ENCODE measurements at regions not wholly inside any gene's neighbourhood (a gene's known extent, or its start where the extent isn't known, plus 50 kb on each side); places are given as distances from the start of the nearest gene placed in this dataset.

GRCh38 chr9:24045150-24045549 lies 219.1 kb upstream of the ELAVL2 start:
- Histone ChIP-seq H2AFZ (ENCODE audit: control insufficient read depth, low read length) (no peak overlapping the region), H4K20me1 (ENCODE audit: control insufficient read depth, extremely low read depth, insufficient read depth, low read length) (no peaks in the 10 kb centered on the region), H3K79me2 (ENCODE audit: control insufficient read depth, insufficient read depth, low read length) (no peaks in the 10 kb centered on the region), H3K27ac (ENCODE audit: control insufficient read depth, insufficient read depth, low read length) (no peak overlapping the region), H3K9ac (ENCODE audit: control insufficient read depth, extremely low read depth, insufficient read depth, low read length) (no peak overlapping the region), H3K9me1 (ENCODE audit: control insufficient read depth, extremely low read depth, insufficient read depth, low read length) (no peaks in the 10 kb centered on the region), H3K27me3 (ENCODE audit: control insufficient read depth, extremely low read depth, insufficient read depth, low read length) (no peaks in the 10 kb centered on the region), H3K4me3 (ENCODE audit: control insufficient read depth in 2 of 3, extremely low read depth in 1 of 3, insufficient read depth in 2 of 3, low read depth in 1 of 3, low read length in 3 of 3) (no peak overlapping the region), H3K36me3 (ENCODE audit: control insufficient read depth in 2 of 2, extremely low read depth in 1 of 2, insufficient read depth in 2 of 2, low read length in 2 of 2) (no peaks in the 10 kb centered on the region), H3K4me2 (ENCODE audit: control insufficient read depth, extremely low read depth, insufficient read depth, low read depth, low read length) (no peak overlapping the region), H3K4me1 (ENCODE audit: control insufficient read depth, extremely low read depth, insufficient read depth, low read length) (no peaks in the 10 kb centered on the region), H3K9me3 (ENCODE audit: control insufficient read depth, low read depth, low read length) (no peaks in the 10 kb centered on the region)
- dilution Hi-C loops (cut with MboI; ENCODE audit: extremely low pct_ligation_motif_present, low sequenced_read_pairs), result no loop called here
- TF ChIP-seq, protein P1, sequence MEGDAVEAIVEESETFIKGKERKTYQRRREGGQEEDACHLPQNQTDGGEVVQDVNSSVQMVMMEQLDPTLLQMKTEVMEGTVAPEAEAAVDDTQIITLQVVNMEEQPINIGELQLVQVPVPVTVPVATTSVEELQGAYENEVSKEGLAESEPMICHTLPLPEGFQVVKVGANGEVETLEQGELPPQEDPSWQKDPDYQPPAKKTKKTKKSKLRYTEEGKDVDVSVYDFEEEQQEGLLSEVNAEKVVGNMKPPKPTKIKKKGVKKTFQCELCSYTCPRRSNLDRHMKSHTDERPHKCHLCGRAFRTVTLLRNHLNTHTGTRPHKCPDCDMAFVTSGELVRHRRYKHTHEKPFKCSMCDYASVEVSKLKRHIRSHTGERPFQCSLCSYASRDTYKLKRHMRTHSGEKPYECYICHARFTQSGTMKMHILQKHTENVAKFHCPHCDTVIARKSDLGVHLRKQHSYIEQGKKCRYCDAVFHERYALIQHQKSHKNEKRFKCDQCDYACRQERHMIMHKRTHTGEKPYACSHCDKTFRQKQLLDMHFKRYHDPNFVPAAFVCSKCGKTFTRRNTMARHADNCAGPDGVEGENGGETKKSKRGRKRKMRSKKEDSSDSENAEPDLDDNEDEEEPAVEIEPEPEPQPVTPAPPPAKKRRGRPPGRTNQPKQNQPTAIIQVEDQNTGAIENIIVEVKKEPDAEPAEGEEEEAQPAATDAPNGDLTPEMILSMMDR (optimal IDR thresholded peaks at IDR 0.05 in 1 of 3, IDR thresholded peaks at IDR 0.05 in 1 of 3, conservative IDR thresholded peaks at IDR 0.05 in 1 of 3; ENCODE audit: extremely low read depth in 1 of 3, insufficient read depth in 2 of 3, low read length in 3 of 3), result no peak
- no peak for TF ChIP-seq EZH2 (IDR thresholded peaks at IDR 0.05; ENCODE audit: low read length)
- DNase-seq (ENCODE audit: low read depth, low spot score) (no peak), FAIRE-seq (no peak)

DNA sequence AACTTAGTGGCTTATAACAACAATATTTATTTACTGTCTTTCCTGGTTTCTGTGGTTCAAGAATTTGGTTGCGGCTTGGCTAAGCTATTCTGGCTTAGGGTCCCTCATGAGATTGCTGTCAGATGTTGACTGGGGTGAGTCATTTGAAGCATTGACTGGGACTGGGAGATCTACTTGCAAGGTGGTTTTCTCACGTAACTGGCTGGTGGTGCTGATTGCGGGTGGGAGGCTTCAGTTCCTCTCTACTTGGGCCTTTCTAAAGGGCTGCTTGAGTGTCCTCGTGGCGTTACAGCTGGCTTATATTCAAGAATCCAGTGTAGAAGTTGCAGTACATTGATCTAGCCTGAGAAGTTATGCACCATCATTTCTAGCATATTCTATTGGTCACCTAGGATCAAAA lies 218.5 kb upstream of the ELAVL2 start:
- dilution Hi-C loops (cut with MboI; ENCODE audit: extremely low pct_ligation_motif_present, low sequenced_read_pairs), result no loop called here
- DNase-seq (ENCODE audit: low read depth, low spot score) (no peak), FAIRE-seq (no peak)
- no peak for TF ChIP-seq EZH2 (IDR thresholded peaks at IDR 0.05; ENCODE audit: low read length)
- TF ChIP-seq, protein P1 (optimal IDR thresholded peaks at IDR 0.05 in 1 of 3, IDR thresholded peaks at IDR 0.05 in 1 of 3, conservative IDR thresholded peaks at IDR 0.05 in 1 of 3; ENCODE audit: extremely low read depth in 1 of 3, insufficient read depth in 2 of 3, low read length in 3 of 3), result no peak
- H3K27me3 ChIP-seq (ENCODE audit: control insufficient read depth, extremely low read depth, insufficient read depth, low read length), result no peaks in the 10 kb centered on the region
- H2AFZ ChIP-seq (ENCODE audit: control insufficient read depth, low read length), result no peak overlapping the region
- H3K4me2 ChIP-seq (ENCODE audit: control insufficient read depth, extremely low read depth, insufficient read depth, low read depth, low read length), result no peak overlapping the region
- H3K9ac ChIP-seq (ENCODE audit: control insufficient read depth, extremely low read depth, insufficient read depth, low read length), result no peak overlapping the region
- no peak overlapping the region for H3K27ac ChIP-seq (ENCODE audit: control insufficient read depth, insufficient read depth, low read length)
- no peaks in the 10 kb centered on the region for H3K9me3 ChIP-seq (ENCODE audit: control insufficient read depth, low read depth, low read length)
- H4K20me1 ChIP-seq (ENCODE audit: control insufficient read depth, extremely low read depth, insufficient read depth, low read length), result no peaks in the 10 kb centered on the region
- no peaks in the 10 kb centered on the region for H3K36me3 ChIP-seq (ENCODE audit: control insufficient read depth in 2 of 2, extremely low read depth in 1 of 2, insufficient read depth in 2 of 2, low read length in 2 of 2)
- no peaks in the 10 kb centered on the region for H3K79me2 ChIP-seq (ENCODE audit: control insufficient read depth, insufficient read depth, low read length)
- no peaks in the 10 kb centered on the region for H3K9me1 ChIP-seq (ENCODE audit: control insufficient read depth, extremely low read depth, insufficient read depth, low read length)
- no peak overlapping the region for H3K4me3 ChIP-seq (ENCODE audit: control insufficient read depth in 2 of 3, extremely low read depth in 1 of 3, insufficient read depth in 2 of 3, low read depth in 1 of 3, low read length in 3 of 3)
- no peaks in the 10 kb centered on the region for H3K4me1 ChIP-seq (ENCODE audit: control insufficient read depth, extremely low read depth, insufficient read depth, low read length)
